ENCODE measurements at regions not wholly inside any gene's neighbourhood (a gene's known extent, or its start where the extent isn't known, plus 50 kb on each side); places are given as distances from the start of the nearest gene placed in this dataset.
"Not testable (repeated sequence)": the region's sequence is repeated elsewhere in the genome, so short reads cannot be mapped to it uniquely, and the experiment has no call there.

GRCh38 chr5:167285591-167285990, 1005.9 kb upstream of the WWC1 start:
- Histone ChIP-seq H3K4me3 (ENCODE audit: low read length in 2 of 2) (no peak overlapping the region), H3K9me3 (ENCODE audit: control insufficient read depth in 2 of 2, low read length in 2 of 2) (no peaks in the 10 kb centered on the region), H3K9ac (ENCODE audit: low read length in 2 of 2) (no peak overlapping the region), H3K27me3 (ENCODE audit: control insufficient read depth in 1 of 2, insufficient read depth in 2 of 2, low read length in 2 of 2) (no peaks in the 10 kb centered on the region), H3K36me3 (ENCODE audit: control insufficient read depth in 2 of 2, insufficient read depth in 2 of 2, low read length in 2 of 2) (no peaks in the 10 kb centered on the region), H3K27ac (ENCODE audit: low read length) (no peak overlapping the region), H3K4me1 (ENCODE audit: control insufficient read depth, insufficient read depth, low read length) (no peaks in the 10 kb centered on the region)

GRCh38 chr5:167286891-167287290, 1004.6 kb upstream of the WWC1 start:
- Histone ChIP-seq H3K36me3 (ENCODE audit: control insufficient read depth in 2 of 2, insufficient read depth in 2 of 2, low read length in 2 of 2) (no peaks in the 10 kb centered on the region), H3K4me3 (ENCODE audit: low read length in 2 of 2) (no peak overlapping the region), H3K27ac (ENCODE audit: low read length) (no peak overlapping the region), H3K9ac (ENCODE audit: low read length in 2 of 2) (no peak overlapping the region), H3K27me3 (ENCODE audit: control insufficient read depth in 1 of 2, insufficient read depth in 2 of 2, low read length in 2 of 2) (no peaks in the 10 kb centered on the region), H3K4me1 (ENCODE audit: control insufficient read depth, insufficient read depth, low read length) (no peaks in the 10 kb centered on the region), H3K9me3 (ENCODE audit: control insufficient read depth in 2 of 2, low read length in 2 of 2) (no peaks in the 10 kb centered on the region)

- H3K36me3 ChIP-seq (ENCODE audit: control insufficient read depth in 2 of 2, insufficient read depth in 2 of 2, low read length in 2 of 2), result no peaks in the 10 kb centered on the region
- H3K9ac ChIP-seq (ENCODE audit: low read length in 2 of 2), result no peak overlapping the region
- no peak overlapping the region for H3K27ac ChIP-seq (ENCODE audit: low read length)
- no peak overlapping the region for H3K4me3 ChIP-seq (ENCODE audit: low read length in 2 of 2)
- no peaks in the 10 kb centered on the region for H3K27me3 ChIP-seq (ENCODE audit: control insufficient read depth in 1 of 2, insufficient read depth in 2 of 2, low read length in 2 of 2)
- H3K9me3 ChIP-seq (ENCODE audit: control insufficient read depth in 2 of 2, low read length in 2 of 2), result no peaks in the 10 kb centered on the region
- no peaks in the 10 kb centered on the region for H3K4me1 ChIP-seq (ENCODE audit: control insufficient read depth, insufficient read depth, low read length)
These were observed 1001.0 kb upstream of the WWC1 start for GRCh38 chr5:167290478-167290877.

- H3K27ac ChIP-seq (ENCODE audit: low read length), result no peak overlapping the region
- no peaks in the 10 kb centered on the region for H3K4me1 ChIP-seq (ENCODE audit: control insufficient read depth, insufficient read depth, low read length)
- H3K36me3 ChIP-seq (ENCODE audit: control insufficient read depth in 2 of 2, insufficient read depth in 2 of 2, low read length in 2 of 2), result no peaks in the 10 kb centered on the region
- no peak overlapping the region for H3K9ac ChIP-seq (ENCODE audit: low read length in 2 of 2)
- H3K27me3 ChIP-seq (ENCODE audit: control insufficient read depth in 1 of 2, insufficient read depth in 2 of 2, low read length in 2 of 2), result no peaks in the 10 kb centered on the region
- no peak overlapping the region for H3K4me3 ChIP-seq (ENCODE audit: low read length in 2 of 2)
- H3K9me3 ChIP-seq (ENCODE audit: control insufficient read depth in 2 of 2, low read length in 2 of 2), result no peaks in the 10 kb centered on the region
These were observed 996.4 kb upstream of the WWC1 start for GRCh38 chr5:167294882-167295680.

GRCh38 chr5:167295681-167296005, 995.8 kb upstream of the WWC1 start:
- Histone ChIP-seq H3K27ac (ENCODE audit: low read length) (no peak overlapping the region), H3K4me1 (ENCODE audit: control insufficient read depth, insufficient read depth, low read length) (no peaks in the 10 kb centered on the region), H3K9me3 (ENCODE audit: control insufficient read depth in 2 of 2, low read length in 2 of 2) (no peaks in the 10 kb centered on the region), H3K9ac (ENCODE audit: low read length in 2 of 2) (no peak overlapping the region), H3K36me3 (ENCODE audit: control insufficient read depth in 2 of 2, insufficient read depth in 2 of 2, low read length in 2 of 2) (no peaks in the 10 kb centered on the region), H3K27me3 (ENCODE audit: control insufficient read depth in 1 of 2, insufficient read depth in 2 of 2, low read length in 2 of 2) (no peaks in the 10 kb centered on the region), H3K4me3 (ENCODE audit: low read length in 2 of 2) (no peak overlapping the region)

DNA sequence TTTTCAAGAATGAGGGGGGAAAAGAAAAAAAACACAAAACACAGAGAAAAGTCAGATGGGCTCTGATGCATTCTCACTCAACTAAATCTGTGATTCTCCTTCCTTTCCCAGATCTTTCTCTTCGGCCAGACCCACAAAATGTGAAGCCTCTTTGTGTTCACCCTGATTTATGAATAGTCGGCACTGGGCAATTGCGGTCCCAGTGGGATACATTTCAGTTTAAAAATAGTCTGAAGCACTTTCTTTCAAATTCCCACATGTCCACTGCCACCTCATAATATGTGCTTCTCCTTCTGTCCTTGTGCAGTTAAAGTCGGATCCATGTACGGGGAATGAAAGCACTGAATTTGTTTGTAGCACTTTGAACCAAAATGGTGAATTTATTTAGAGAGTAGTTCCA, 995.4 kb upstream of the WWC1 start:
- no peaks in the 10 kb centered on the region for H3K27me3 ChIP-seq (ENCODE audit: control insufficient read depth in 1 of 2, insufficient read depth in 2 of 2, low read length in 2 of 2)
- H3K27ac ChIP-seq (ENCODE audit: low read length), result no peak overlapping the region
- H3K9ac ChIP-seq (ENCODE audit: low read length in 2 of 2), result no peak overlapping the region
- H3K4me3 ChIP-seq (ENCODE audit: low read length in 2 of 2), result no peak overlapping the region
- H3K36me3 ChIP-seq (ENCODE audit: control insufficient read depth in 2 of 2, insufficient read depth in 2 of 2, low read length in 2 of 2), result no peaks in the 10 kb centered on the region
- H3K4me1 ChIP-seq (ENCODE audit: control insufficient read depth, insufficient read depth, low read length), result no peaks in the 10 kb centered on the region
- H3K9me3 ChIP-seq (ENCODE audit: control insufficient read depth in 2 of 2, low read length in 2 of 2), result no peaks in the 10 kb centered on the region

- Histone ChIP-seq H3K9me3 (ENCODE audit: control insufficient read depth in 2 of 2, low read length in 2 of 2) (no peaks in the 10 kb centered on the region), H3K4me3 (ENCODE audit: low read length in 2 of 2) (no peak overlapping the region), H3K4me1 (ENCODE audit: control insufficient read depth, insufficient read depth, low read length) (no peaks in the 10 kb centered on the region), H3K27ac (ENCODE audit: low read length) (no peak overlapping the region), H3K27me3 (ENCODE audit: control insufficient read depth in 1 of 2, insufficient read depth in 2 of 2, low read length in 2 of 2) (no peaks in the 10 kb centered on the region), H3K9ac (ENCODE audit: low read length in 2 of 2) (no peak overlapping the region), H3K36me3 (ENCODE audit: control insufficient read depth in 2 of 2, insufficient read depth in 2 of 2, low read length in 2 of 2) (no peaks in the 10 kb centered on the region)
These were observed 994.8 kb upstream of the WWC1 start for GRCh38 chr5:167296661-167297060.

- not testable (repeated sequence) for H3K27me3 ChIP-seq (ENCODE audit: control insufficient read depth in 1 of 2, insufficient read depth in 2 of 2, low read length in 2 of 2); H3K4me1 ChIP-seq (ENCODE audit: control insufficient read depth, insufficient read depth, low read length); H3K9ac ChIP-seq (ENCODE audit: low read length in 2 of 2); H3K27ac ChIP-seq (ENCODE audit: low read length); H3K36me3 ChIP-seq (ENCODE audit: control insufficient read depth in 2 of 2, insufficient read depth in 2 of 2, low read length in 2 of 2); H3K4me3 ChIP-seq (ENCODE audit: low read length in 2 of 2); H3K9me3 ChIP-seq (ENCODE audit: control insufficient read depth in 2 of 2, low read length in 2 of 2)
These were observed 991.6 kb upstream of the WWC1 start for GRCh38 chr5:167299861-167300260.

GRCh38 chr5:167303582-167303981, 987.9 kb upstream of the WWC1 start:
- Histone ChIP-seq H3K9me3 (ENCODE audit: control insufficient read depth in 2 of 2, low read length in 2 of 2) (no peaks in the 10 kb centered on the region), H3K36me3 (ENCODE audit: control insufficient read depth in 2 of 2, insufficient read depth in 2 of 2, low read length in 2 of 2) (no peaks in the 10 kb centered on the region), H3K9ac (ENCODE audit: low read length in 2 of 2) (no peak overlapping the region), H3K27me3 (ENCODE audit: control insufficient read depth in 1 of 2, insufficient read depth in 2 of 2, low read length in 2 of 2) (no peaks in the 10 kb centered on the region), H3K4me3 (ENCODE audit: low read length in 2 of 2) (no peak overlapping the region), H3K27ac (ENCODE audit: low read length) (no peak overlapping the region), H3K4me1 (ENCODE audit: control insufficient read depth, insufficient read depth, low read length) (no peaks in the 10 kb centered on the region)

DNA sequence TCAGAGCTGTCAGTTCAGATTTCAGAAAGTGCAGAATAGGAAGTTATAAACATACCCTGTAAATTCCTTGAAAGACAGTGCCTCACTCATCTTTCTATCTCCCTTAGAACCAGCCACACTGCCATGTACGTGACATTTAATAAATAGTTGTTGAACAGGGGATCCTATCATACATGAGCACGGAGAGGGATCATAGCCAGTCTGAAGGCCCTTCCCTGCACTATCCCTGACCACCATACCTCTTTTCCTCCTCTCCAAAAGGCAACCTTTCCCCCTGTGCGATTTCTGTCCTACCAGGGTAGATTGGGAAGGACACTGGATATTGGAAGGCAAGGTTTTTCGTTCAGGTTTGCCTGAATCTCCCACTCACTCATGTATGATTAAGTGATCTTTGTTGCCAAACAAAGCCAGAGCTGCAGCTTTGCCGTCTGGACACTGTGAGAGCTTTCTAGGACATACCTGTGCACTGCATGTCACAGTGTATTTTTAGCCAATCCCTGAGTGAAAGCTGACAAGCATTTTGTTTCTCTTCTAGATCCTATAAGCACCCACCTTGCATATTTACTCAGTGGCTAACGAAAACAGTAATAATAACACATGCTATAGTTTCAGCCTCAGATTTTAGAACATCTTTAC, 986.5 kb upstream of the WWC1 start:
- Histone ChIP-seq H3K9ac (ENCODE audit: low read length in 2 of 2) (no peak overlapping the region), H3K36me3 (ENCODE audit: control insufficient read depth in 2 of 2, insufficient read depth in 2 of 2, low read length in 2 of 2) (no peaks in the 10 kb centered on the region), H3K4me1 (ENCODE audit: control insufficient read depth, insufficient read depth, low read length) (no peaks in the 10 kb centered on the region), H3K9me3 (ENCODE audit: control insufficient read depth in 2 of 2, low read length in 2 of 2) (no peaks in the 10 kb centered on the region), H3K27ac (ENCODE audit: low read length) (no peak overlapping the region), H3K4me3 (ENCODE audit: low read length in 2 of 2) (no peak overlapping the region), H3K27me3 (ENCODE audit: control insufficient read depth in 1 of 2, insufficient read depth in 2 of 2, low read length in 2 of 2) (no peaks in the 10 kb centered on the region)

DNA sequence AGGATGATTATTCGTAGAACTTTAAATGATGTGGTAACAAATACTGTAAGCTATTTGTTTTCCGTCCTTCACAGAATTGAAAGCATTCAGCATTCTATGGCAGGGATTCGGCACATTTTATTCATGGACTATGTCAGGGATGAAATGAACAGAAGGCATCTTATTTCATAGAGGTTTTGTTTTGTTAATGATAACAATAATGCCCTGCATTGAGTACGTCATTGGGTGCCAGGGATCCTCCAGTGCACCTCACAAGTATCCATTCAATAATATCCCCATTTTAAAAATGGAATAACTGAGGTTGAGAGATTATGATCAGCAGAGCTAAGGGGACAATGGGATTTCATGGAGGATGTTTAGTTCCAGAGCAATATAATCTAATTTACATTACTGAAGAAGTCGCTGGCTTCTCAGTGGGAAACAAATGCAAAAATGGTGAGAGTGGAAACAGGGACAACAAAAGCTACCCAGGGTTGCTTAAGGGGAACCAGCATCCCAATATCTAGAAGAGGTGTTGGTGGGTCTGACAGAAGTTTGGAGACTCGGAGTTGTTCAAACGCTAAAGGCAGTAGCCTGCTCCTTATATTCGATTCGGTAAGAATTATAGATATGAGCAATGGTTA, 985.7 kb upstream of the WWC1 start:
- H3K4me1 ChIP-seq (ENCODE audit: control insufficient read depth, insufficient read depth, low read length), result no peaks in the 10 kb centered on the region
- no peak overlapping the region for H3K27ac ChIP-seq (ENCODE audit: low read length)
- no peak overlapping the region for H3K4me3 ChIP-seq (ENCODE audit: low read length in 2 of 2)
- H3K9ac ChIP-seq (ENCODE audit: low read length in 2 of 2), result no peak overlapping the region
- H3K9me3 ChIP-seq (ENCODE audit: control insufficient read depth in 2 of 2, low read length in 2 of 2), result no peaks in the 10 kb centered on the region
- no peaks in the 10 kb centered on the region for H3K36me3 ChIP-seq (ENCODE audit: control insufficient read depth in 2 of 2, insufficient read depth in 2 of 2, low read length in 2 of 2)
- no peaks in the 10 kb centered on the region for H3K27me3 ChIP-seq (ENCODE audit: control insufficient read depth in 1 of 2, insufficient read depth in 2 of 2, low read length in 2 of 2)

All from stomach smooth muscle (tissue), 2 donors.